B cell (primary cell): ENCODE measurements at regions not wholly inside any gene's neighbourhood (a gene's known extent, or its start where the extent isn't known, plus 50 kb on each side); places are given as distances from the start of the nearest gene placed in this dataset.
A peak's percentile ranks its signal among the peaks of the same experiment; 100 is the strongest.
"Not testable (repeated sequence)": the region's sequence is repeated elsewhere in the genome, so short reads cannot be mapped to it uniquely, and the experiment has no call there.

ENCODE experiments used
- ATAC-seq: fragments of 200-7000 bp; cut with Tn5 transposase; one replicate; pipeline ENCODE4 v1.10.0; 2021; ENCODE audit warnings: low read depth, mild to moderate bottlenecking, moderate number of reproducible peaks, moderate library complexity
- CTCF ChIA-PET: fragments of 350-600 bp; sonication (Branson Sonifier 250); formaldehyde crosslinking; loops from one replicate; lab custom pipeline; 2021; ENCODE audit warnings: antibody characterized with exemption, inconsistent platforms; lab: Charles Lee
- POLR2A ChIA-PET: fragments of 350-600 bp; sonication (Branson Sonifier 250); formaldehyde crosslinking; loops from one replicate; lab custom pipeline; 2021; ENCODE audit warnings: antibody characterized with exemption; lab: Charles Lee
- DNase-seq: peaks from one replicate; pipeline ENCODE4 v3.0.0; 2013
- H2AFZ ChIP-seq: 2 replicates; pipeline ENCODE4 v1.6.1; 2012; ENCODE audit warnings: mild to moderate bottlenecking, low read depth, low read length; ENCODE audit not compliant: insufficient read depth, poor library complexity, severe bottlenecking
- H3K27ac ChIP-seq, 2 donors: 1 replicate in 1 of 2; 2 replicates in 1 of 2; pipeline ENCODE4 v1.5.1; 2012 to 2013; ENCODE audit warnings: low read length in 2 of 2, mild to moderate bottlenecking in 2 of 2, moderate library complexity in 1 of 2
- H3K27me3 ChIP-seq, 4 experiments: fragments of 200-600 bp in 1 of 4; sonication (generic) in 1 of 4; replicated peaks in 1 of 4; 1 replicate in 2 of 4; 2 replicates in 2 of 4; pipeline versions ENCODE4 v1.6.1 to v1.7.0; 2013 to 2016; ENCODE audit warnings: low read length in 3 of 4, mild to moderate bottlenecking in 2 of 4, mixed read lengths in 1 of 4, moderate library complexity in 1 of 4; ENCODE audit not compliant: insufficient read depth in 4 of 4, control insufficient read depth in 3 of 4; ENCODE audit errors: control extremely low read depth in 1 of 4
- H3K36me3 ChIP-seq, 2 experiments: replicated peaks in 1 of 2; 1 replicate in 1 of 2; 2 replicates in 1 of 2; pipeline versions ENCODE4 v1.6.1 to v1.7.1; 2013; ENCODE audit warnings: low read length in 1 of 2; ENCODE audit not compliant: insufficient read depth in 2 of 2, control insufficient read depth in 1 of 2; ENCODE audit errors: control extremely low read depth in 1 of 2, extremely low read depth in 1 of 2
- H3K4me1 ChIP-seq, 2 donors: fragments of 200-600 bp in 1 of 2; sonication (generic) in 1 of 2; 1 replicate in 1 of 2; 2 replicates in 1 of 2; pipeline versions ENCODE4 v1.5.1 to v1.6.1; 2013 to 2017; ENCODE audit warnings: low read length in 2 of 2; ENCODE audit not compliant: control insufficient read depth in 2 of 2, insufficient read depth in 2 of 2
- H3K4me2 ChIP-seq: replicated peaks from 2 replicates; pipeline ENCODE3; 2012; ENCODE audit warnings: mild to moderate bottlenecking, low read depth, low read length; ENCODE audit not compliant: poor library complexity, severe bottlenecking
- H3K4me3 ChIP-seq, 5 experiments: fragments of 200-600 bp in 1 of 5; sonication (generic) in 1 of 5; 1 replicate in 3 of 5; 2 replicates in 2 of 5; pipeline versions ENCODE4 v1.5.1 to v1.7.0; 2011 to 2016; ENCODE audit warnings: low read length in 4 of 5, mild to moderate bottlenecking in 4 of 5, low read depth in 2 of 5, control low read depth in 1 of 5, moderate library complexity in 1 of 5; ENCODE audit not compliant: insufficient read depth in 1 of 5; ENCODE audit errors: control extremely low read depth in 1 of 5, extremely low read depth in 1 of 5
- H3K79me2 ChIP-seq: fragments of 200-600 bp; sonication (generic); one replicate; pipeline ENCODE4 v1.6.0; 2016; ENCODE audit warnings: low read length; ENCODE audit not compliant: control insufficient read depth, insufficient read depth
- H3K9ac ChIP-seq: fragments of 200-600 bp; sonication (generic); 2 replicates; pipeline ENCODE4 v1.6.1; 2017; ENCODE audit warnings: mild to moderate bottlenecking, low read length, moderate library complexity
- H3K9me3 ChIP-seq, 3 donors: one replicate each; pipeline versions ENCODE4 v1.6.1 to v1.7.1; 2013; ENCODE audit warnings: low read length in 2 of 3; ENCODE audit not compliant: control insufficient read depth in 2 of 3, insufficient read depth in 1 of 3; ENCODE audit errors: control extremely low read depth in 1 of 3
- H4K20me1 ChIP-seq: 2 replicates; pipeline ENCODE4 v1.6.0; 2012; ENCODE audit warnings: mild to moderate bottlenecking, low read length; ENCODE audit not compliant: insufficient read depth, control insufficient read depth, poor library complexity, severe bottlenecking
- H3K27ac Mint-ChIP-seq: one replicate; pipeline ENCODE4 v1.8.0; 2021; ENCODE audit warnings: mixed read lengths
- H3K27me3 Mint-ChIP-seq: one replicate; pipeline ENCODE4 v1.8.0; 2021; ENCODE audit warnings: mixed read lengths
- H3K4me1 Mint-ChIP-seq: one replicate; pipeline ENCODE4 v1.8.0; 2021; ENCODE audit warnings: mixed read lengths
- H3K4me3 Mint-ChIP-seq: one replicate; pipeline ENCODE4 v1.8.0; 2021; ENCODE audit warnings: mixed read lengths
- H3K9me3 Mint-ChIP-seq: one replicate; pipeline ENCODE4 v1.8.0; 2022; ENCODE audit warnings: mixed read lengths; ENCODE audit not compliant: insufficient read depth
- WGBS: methylation state at CpG from one replicate; pipeline ENCODE4 v1.1.5; 2013; ENCODE audit warnings: missing lambda C conversion rate; ENCODE audit not compliant: insufficient coverage; 5-methylcytosine and 5-hydroxymethylcytosine counted together
- intact Hi-C: fragments of 100-400 bp; cut with micrococcal nuclease; formaldehyde crosslinking; loops from one replicate; pipeline ENCODE4 v1.10.0; 2022

GRCh38 chr2:89129440-89129839 is 438.0 kb downstream of the RPIA start:
- H3K27ac Mint-ChIP-seq, H3K4me3 Mint-ChIP-seq, H3K9ac ChIP-seq, H3K27me3 Mint-ChIP-seq, H2AFZ ChIP-seq, H3K4me1 ChIP-seq, intact Hi-C loops, DNase-seq, POLR2A ChIA-PET, H3K36me3 ChIP-seq, H3K27ac ChIP-seq, H3K9me3 Mint-ChIP-seq, H3K27me3 ChIP-seq, H3K4me2 ChIP-seq, H3K4me1 Mint-ChIP-seq, H4K20me1 ChIP-seq, CTCF ChIA-PET, H3K79me2 ChIP-seq, H3K4me3 ChIP-seq, H3K9me3 ChIP-seq: not testable (repeated sequence)
- ATAC-seq, result peak; percentile 60

- H3K36me3 ChIP-seq, H3K4me1 Mint-ChIP-seq, ATAC-seq, H3K9me3 Mint-ChIP-seq, H3K79me2 ChIP-seq, H3K27me3 Mint-ChIP-seq, intact Hi-C loops, DNase-seq, H3K27ac Mint-ChIP-seq, H3K4me1 ChIP-seq, H4K20me1 ChIP-seq, CTCF ChIA-PET, H2AFZ ChIP-seq, H3K9me3 ChIP-seq, POLR2A ChIA-PET, H3K9ac ChIP-seq, H3K4me2 ChIP-seq, H3K4me3 Mint-ChIP-seq, H3K27ac ChIP-seq, H3K27me3 ChIP-seq, H3K4me3 ChIP-seq: not testable (repeated sequence)
- WGBS, result no CpG with 5 or more reads among the region's 10 CpGs
Observed at GRCh38 chr2:89130665-89131308, 439.3 kb downstream of the RPIA start.

- 0% methylated on average over 1 of the region's 5 CpGs for WGBS
- H3K9me3 Mint-ChIP-seq, H3K4me1 ChIP-seq, H3K36me3 ChIP-seq, H3K27me3 Mint-ChIP-seq, H4K20me1 ChIP-seq, H2AFZ ChIP-seq, H3K9ac ChIP-seq, H3K79me2 ChIP-seq, H3K9me3 ChIP-seq, intact Hi-C loops, H3K27ac ChIP-seq, H3K27me3 ChIP-seq, H3K4me2 ChIP-seq: not testable (repeated sequence)
- peaks cover 17% of the 10 kb centered on the region for H3K4me1 Mint-ChIP-seq
- H3K4me3 Mint-ChIP-seq, result peak overlapping the region; percentile 71
- H3K27ac Mint-ChIP-seq, result peak overlapping the region; percentile 78
- ChIA-PET POLR2A (interaction anchor here (1.0 kb wide), 2 partner anchors 282 to 310 kb away, joined by 4 read pairs; no protein-coding TSS in a partner anchor), CTCF (interaction anchor here (1.2 to 1.4 kb wide), 2 partner anchors 283 to 311 kb away, joined by 3 to 8 read pairs; no protein-coding TSS in a partner anchor)
- DNase-seq (peak; percentile 42), ATAC-seq (peak; percentile 85)
- peak overlapping the region in 4 of 5 experiments; percentile 17 to 24 (median 22) for H3K4me3 ChIP-seq
Observed at GRCh38 chr2:89142959-89143358, 451.5 kb downstream of the RPIA start.

- H3K27me3 Mint-ChIP-seq, result not testable (repeated sequence)
Observed at GRCh38 chr2:89145342-89145741, 453.9 kb downstream of the RPIA start.

More at GRCh38 chr2:89145342-89145741, 453.9 kb downstream of the RPIA start:
- H3K9me3 ChIP-seq, H3K4me3 ChIP-seq, H3K4me2 ChIP-seq, H3K27ac Mint-ChIP-seq, H3K4me3 Mint-ChIP-seq, ATAC-seq, H2AFZ ChIP-seq, H3K4me1 ChIP-seq, H3K36me3 ChIP-seq, H3K9ac ChIP-seq, H3K27me3 ChIP-seq, H3K9me3 Mint-ChIP-seq, DNase-seq, H3K79me2 ChIP-seq, POLR2A ChIA-PET, H4K20me1 ChIP-seq, intact Hi-C loops, H3K27ac ChIP-seq: not testable (repeated sequence)
- peaks cover 19% of the 10 kb centered on the region for H3K4me1 Mint-ChIP-seq
- 100% methylated on average over 1 of the region's 1 CpG for WGBS
- CTCF ChIA-PET, result interaction anchor here (1.2 kb wide), 1 partner anchor 314 kb away, joined by 5 read pairs; no protein-coding TSS in a partner anchor
